ENCODE measurements at regions not wholly inside any gene's neighbourhood (a gene's known extent, or its start where the extent isn't known, plus 50 kb on each side); places are given as distances from the start of the nearest gene placed in this dataset.
"Not testable (repeated sequence)": the region's sequence is repeated elsewhere in the genome, so short reads cannot be mapped to it uniquely, and the experiment has no call there.

DNA sequence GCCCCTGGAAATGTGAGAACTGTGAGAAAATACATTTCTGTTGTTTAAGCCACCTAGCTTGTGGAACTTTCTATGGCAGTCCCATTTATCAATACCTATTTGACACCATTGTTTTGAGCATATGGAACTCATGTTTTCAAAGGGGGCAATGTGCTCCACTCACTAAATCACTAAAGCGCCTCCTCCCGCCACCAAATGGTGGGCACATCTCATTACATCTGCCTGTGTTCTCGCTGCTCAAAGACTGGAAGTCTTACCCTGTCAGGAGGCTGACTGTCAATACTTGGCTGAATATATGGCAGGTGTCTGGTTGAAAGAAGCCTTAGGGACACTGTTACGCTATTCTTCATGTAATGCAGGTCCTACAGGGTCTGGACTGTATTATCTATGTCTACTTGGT is 767.7 kb downstream of the TSN start:
- DNase-seq, result no peak

DNA sequence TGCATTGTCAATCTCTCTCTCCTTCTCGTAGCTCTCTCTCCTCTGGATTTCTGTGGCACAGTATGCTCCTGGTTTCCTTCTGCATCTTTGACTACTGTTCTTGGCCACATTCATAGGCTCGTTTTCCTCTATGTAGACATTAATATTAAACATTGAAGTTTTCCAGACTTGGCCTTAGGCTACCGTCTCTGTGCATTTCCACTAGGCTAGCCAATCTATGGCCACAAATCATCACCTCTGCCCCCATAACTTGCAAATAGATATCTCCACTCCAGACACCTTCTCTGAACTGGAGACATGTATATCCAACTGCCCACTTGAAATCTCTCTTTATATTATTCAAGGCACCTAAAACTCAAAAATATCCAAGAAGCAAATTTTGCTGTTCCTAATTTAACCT is 768.5 kb downstream of the TSN start:
- no peak for DNase-seq

DNA sequence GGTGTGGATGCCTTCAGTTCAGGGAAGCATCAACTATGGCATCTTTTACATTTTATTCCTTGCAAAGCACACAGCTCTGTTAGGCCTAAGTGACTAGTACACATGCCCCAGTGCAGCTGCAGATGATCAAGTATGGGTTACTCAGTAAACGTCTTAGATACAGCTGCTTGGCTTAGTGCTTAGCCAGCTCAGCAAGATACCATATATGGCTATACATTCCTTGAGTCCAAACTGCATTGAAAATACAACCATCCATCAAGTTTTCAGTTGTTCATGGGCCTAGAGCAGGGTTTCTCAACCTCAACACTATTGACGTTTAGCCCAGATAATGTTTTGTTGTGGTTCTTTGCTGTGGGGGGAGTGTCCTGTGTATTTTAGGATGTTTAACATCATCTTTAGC is 769.9 kb downstream of the TSN start:
- DNase-seq, result no peak

DNA sequence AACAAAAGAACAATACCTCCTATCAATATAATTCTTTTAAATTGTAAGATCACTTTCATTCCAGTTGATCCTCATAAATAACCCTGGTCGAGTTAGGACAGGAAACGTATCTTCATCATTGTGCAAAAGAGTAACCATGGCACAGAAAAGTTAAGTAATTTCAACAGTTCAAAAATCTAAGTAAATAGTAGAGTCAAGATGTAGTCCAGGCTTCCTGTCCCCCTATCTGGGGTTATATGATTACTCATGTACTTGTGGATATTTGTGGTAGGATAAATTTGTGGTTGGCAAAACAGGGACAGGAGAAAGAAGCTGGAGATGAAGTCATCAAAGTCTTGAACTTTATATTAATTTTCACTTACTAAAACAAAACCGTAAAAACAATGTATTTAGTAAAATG is 772.6 kb downstream of the TSN start:
- DNase-seq, result no peak

DNA sequence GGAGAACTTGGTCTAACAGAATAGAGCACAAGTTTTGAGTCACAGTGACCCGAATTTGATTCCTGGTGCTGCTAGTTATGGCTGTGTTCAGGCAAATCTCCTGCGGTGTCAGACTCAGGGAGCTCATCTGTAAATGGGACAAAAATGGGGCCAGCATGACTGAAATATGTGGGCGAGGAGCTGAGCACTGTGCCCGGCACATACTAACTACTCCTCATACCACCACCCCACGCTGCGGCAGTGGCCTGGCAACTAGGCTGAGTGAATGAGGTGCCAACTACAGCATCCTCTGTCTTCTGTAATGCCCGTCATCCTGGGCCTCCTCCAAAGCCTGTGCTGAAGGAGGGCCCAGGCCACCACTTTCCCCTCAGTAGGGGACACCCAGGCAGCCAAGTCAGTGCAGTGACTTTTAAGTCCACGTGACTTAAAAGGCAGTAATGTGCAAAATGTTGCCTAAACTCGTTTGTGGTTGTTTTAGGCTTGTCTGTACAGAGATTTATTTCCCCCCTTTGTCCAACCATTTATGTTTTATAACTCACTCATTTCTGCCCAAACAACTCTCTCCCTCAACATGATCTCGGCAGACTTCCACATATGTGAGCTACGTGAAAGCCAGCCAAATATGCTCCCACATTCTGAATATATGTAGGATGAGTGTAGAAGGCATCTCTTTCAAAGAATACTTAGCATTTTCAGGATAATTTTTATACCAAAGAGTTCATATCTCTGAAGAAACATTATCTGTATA is 773.7 kb downstream of the TSN start:
- no peak for DNase-seq

DNA sequence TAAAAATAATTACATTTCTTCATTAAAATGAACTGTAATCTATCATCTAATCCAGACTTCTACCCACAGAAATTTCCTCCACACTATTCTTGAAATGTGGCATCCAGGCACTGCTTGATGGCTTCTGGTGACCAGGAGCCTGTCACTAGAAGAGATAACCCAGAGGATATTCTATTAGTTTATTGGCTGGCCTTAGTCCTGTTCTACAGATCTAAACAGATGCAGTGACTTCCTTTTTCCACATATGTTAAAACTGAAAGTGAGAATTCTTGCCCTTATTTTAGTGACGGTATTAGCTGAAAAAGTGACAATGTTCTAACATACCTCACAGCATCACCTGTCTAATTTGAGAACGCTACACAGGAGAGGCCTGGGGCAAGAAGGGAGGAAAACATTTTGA is 775.4 kb downstream of the TSN start:
- no peak for DNase-seq

DNA sequence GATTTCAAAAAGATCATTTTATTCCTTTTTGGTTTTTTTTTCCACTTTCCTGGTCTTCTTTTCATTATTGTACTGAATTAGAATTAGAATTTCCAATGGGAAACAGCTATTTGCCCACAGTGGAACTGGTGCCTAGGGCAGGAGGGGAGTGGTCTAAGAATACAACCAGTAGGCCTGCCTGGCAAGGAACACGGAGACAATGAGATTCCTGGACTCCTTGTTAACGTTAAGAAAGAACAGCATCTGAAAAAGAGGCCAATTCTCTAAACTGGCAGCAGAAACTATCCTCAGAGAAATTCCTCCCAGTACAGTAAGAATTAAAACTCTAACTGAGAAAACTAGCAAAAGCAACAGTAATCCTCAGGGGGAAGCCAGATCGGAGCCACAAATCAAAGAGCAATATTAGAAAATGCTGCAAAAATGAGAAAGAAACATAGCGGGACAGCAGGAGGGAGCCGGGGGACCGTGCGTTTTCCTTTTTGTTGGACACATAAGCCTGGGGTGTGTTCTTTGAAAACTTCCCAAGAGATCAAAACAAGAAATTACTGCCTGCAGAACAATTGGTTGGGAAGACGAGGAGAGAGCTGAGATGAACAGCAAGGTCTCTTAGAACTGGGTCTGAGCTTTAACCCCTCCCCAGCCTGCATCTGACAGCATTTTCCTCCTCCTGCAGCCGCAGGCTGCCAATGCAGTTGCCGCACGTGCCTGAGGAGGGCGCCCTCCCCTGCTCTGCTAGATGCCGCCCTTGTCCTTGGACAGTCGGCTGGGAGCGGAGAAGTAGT is 776.0 kb downstream of the TSN start:
- peak; percentile 45 for DNase-seq

DNA sequence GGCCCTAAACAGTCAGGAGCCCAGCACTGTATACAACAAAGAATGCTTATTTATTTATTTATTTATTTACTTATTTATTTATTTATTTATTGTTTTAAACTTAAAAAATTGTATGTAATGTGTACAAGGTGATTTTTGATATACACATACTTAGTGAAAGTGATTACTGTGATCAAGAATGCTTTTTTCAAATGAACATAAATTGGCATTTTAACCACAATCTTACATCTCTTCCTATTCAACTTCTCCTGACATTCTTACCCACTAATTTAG is 776.6 kb downstream of the TSN start:
- no peak for DNase-seq

DNA sequence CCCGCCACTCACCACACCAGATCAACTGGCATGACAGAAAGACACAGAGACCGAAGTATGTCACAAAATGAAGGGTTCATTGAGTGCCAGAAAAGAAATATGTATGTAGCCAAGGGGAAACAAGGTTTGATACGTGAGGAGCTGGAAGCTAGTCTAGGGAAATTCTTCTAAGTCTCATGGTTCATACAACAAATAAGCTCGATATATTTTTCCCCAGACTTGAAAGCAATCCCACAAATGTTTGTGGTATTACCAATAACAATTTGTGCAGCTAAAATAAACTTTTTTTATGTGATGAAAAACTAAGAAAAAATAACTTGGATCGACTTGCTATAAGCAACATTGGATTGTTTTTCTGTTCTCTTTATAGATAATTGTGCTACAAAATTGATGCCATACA is 777.0 kb downstream of the TSN start:
- DNase-seq, result no peak

DNA sequence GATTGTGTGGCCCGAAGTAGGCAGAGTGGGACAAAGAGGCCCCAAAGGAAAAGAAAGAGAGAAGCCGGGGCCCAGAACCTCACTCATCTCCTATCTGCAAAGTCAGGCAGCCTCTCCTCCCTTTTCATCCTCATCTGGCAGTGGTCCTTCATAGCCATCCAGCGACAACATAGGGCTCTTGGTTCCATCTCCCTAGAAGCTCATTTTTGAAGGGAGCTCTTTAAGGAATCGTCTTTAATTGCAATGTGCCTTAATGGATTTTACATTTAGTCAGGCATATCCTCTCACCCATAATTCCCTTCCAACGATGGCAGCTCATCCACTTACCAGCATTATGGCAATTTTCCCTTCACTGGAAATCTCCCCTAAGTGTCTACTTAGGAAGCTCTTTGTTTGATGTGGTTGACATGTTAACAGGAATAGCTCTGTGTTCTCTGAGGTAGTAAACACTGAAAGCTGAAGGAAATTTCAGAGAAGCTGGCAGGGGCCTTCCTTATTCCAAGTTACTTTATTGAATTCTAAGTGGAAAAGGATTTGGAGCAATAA is 780.6 kb downstream of the TSN start:
- no peak for DNase-seq

DNA sequence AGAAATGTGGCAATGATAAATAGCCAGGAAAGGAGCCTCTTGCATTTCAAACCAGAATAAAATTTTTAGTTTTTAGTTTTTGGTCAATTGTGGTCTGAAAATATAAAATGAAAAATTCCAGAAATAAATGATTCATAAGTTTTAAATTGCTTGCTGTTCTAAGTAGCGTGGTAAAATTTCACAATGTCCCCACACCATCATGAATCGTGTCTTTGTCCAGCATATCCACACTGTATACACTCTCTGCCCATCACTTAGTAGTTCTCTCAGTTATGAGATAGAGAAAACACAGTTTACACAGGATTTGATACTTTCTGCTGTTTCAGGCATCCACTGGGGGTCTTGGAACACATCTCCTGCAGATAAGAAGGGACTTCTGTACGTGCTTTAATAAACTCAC is 783.9 kb downstream of the TSN start:
- DNase-seq, result no peak

DNA sequence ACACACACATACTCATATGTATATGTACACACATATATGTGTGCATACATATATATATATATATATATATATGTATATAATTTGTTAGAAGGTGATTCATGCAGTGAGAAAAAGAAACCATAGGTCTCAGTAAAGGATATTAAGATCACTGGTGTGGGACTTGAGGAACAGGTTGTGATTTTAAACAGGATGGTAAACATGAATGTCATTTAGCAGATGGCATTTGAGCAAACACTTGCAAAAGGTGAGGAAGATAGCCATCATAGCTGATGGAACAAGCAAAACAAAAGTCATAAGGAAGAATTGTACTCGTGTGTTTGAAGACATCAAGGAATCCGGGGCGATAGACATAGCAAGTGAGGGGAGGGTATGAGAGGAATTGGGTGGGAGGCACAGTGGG is 784.5 kb downstream of the TSN start:
- no peak for DNase-seq

DNA sequence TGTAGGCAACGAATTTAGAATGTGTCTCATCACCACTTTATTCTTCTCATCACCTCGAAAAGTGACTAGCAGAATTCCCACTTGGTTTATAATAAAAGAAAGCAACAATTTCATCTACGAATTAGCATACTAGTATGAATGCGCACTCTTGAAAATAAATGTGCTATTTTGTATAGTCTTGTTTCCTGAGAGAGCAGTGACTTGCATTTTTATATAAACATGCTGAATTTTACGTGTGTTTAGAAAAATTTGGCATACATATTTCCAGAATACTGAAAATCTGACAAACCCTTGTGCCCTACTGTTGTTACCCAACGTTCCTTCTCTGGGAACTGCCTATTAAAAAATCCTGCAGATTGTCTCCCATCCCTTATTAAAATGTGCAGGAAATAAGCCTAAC is 786.8 kb downstream of the TSN start:
- no peak for DNase-seq

DNA sequence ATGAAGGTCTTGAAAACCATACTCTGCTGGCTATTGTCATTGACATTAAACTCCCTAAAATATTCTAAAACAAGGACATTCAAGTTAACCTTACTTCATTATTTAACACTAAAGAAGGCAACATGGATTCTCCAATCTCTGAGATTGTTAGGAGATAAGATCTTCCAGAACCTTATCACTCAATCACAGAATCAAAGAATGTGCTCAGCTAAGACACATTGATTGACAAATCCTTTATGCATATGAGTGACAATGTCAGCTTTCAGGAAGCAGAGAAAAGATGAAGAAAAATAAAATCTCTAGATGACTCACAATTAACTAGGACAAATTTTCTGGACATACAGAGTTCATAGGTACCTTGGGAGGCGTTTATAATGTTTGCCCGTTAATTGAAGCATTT is 787.2 kb downstream of the TSN start:
- DNase-seq, result no peak

DNA sequence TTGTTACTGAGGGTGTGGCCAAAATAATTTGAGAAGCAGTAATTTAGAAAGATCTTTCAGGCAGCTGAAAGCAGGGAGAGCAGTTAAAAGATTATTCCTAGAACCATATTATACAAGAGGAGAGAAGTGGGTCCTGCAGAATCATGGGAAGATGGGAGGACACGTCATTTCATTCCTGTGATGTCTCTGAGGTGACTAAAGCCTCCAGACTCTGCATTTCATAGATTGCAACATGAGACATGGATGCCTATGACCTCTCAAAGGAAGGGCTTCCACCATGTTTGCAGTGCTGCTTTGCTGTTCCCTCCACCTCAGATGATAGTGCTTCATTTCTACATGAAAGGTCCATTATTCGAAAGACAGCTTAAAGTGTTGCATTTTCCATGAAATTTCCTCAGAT is 788.4 kb downstream of the TSN start:
- DNase-seq, result no peak

DNA sequence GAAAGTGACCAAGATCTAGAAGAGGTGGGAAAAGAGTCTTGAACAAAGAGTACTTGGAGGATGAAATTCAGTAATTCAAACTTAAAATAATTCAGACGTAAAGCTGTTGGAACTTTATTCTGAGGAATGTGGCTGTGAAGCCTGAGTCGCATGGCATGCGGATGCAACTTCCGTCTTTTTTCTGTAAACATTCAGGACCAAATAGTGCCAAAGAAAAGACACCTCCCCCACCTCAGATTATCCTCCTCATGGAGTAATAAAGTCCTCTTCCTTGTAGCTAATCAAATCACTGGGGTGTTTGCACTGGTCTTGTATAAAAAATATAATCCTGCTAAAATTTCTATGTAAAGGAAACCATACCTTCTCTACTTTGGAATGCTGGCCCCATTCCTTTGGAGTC is 790.4 kb downstream of the TSN start:
- no peak for DNase-seq

DNA sequence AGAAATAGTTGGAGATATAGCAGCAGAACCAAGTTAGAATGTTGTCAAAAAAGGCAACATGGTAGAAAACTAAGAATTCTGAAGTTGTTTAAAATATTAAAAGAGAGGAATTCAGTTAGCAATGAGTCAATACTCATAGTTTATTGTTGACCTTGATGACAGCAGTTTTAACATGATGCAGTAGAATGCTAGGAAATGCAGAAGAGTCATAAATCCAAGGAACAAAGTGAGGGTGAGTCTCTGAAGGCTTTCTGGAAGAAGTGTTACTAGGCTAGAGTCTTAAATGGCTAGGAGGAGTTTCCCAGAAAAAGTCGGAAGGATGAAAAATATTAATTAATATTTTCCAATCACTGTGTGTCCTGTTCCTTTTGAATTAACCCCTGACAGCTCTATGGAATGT is 807.3 kb downstream of the TSN start:
- no peak for DNase-seq

DNA sequence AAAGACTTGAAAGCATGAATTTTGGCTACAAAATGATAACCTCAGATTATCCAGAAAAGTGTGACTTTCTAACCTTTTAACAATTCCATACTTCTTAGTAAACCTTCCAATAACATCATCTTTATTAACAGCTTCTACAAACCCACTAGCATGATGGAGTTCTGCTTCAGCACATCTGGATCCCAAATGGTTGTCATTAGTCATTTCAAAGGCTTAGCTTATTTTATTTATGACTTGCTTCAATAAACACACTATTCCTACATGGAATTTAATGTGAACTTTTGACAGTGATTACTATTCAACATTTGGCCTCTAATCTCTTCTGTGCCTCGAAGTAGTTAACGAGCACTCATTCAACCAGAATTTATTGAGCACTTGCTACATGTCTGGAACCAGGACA is 808.3 kb downstream of the TSN start:
- DNase-seq, result no peak

DNA sequence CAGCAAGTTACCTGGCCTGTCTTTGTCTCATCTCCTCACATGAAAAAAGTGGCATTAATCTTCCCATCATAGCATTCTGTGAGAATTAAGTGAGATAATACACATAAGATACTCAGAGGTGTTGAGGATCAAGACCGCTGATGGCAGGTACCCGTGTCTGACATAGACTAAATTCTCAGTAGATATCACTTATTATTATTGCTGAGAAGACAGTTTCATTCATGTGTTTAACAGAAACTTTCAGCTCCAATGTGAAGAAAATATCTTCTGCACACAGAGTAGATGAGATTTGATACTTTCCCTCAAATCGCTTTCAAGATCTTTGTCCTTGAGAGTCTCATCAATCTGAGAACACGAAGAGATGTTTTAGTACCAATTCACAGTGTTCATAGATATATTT is 809.4 kb downstream of the TSN start:
- DNase-seq, result no peak

DNA sequence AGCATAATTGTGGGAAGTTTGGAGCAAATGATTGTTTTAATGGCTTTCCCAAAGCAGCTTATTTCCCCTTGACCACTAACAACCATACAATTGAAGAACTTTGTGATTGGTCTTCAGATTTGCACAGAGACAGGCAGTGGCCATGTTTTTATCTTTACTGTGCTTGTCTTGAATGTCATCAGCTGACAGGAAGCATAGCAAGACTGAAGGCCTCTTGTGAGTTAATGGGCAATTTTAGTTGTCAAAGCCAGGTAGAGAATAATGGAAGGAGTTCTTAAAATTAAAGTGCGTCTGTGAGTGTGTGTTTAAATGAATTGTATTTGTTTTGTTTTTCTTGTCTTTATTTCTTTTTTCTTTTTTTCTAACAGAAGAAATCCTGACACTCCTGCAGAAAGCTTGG is 809.9 kb downstream of the TSN start:
- DNase-seq, result no peak

DNA sequence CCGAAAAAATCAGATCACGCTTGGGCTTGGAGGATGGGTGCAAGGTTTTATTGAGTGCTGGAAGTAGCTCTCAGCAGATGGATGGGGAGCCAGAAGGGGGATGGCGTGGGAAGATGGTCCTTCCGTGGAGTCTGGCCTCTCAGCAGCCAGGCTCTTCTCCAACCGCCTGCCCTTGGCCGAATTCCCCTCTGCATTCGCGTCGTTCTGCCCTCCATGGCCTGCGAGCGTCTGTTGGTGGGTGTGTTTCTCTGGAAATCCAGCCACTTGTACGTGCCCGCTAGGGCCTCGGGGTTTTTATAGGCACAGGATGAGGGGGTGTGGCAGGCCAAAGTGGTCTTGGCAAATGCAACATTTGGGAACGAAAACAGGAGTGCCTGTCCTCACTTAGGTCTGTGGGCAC is 815.2 kb downstream of the TSN start:
- DNase-seq, result no peak

DNA sequence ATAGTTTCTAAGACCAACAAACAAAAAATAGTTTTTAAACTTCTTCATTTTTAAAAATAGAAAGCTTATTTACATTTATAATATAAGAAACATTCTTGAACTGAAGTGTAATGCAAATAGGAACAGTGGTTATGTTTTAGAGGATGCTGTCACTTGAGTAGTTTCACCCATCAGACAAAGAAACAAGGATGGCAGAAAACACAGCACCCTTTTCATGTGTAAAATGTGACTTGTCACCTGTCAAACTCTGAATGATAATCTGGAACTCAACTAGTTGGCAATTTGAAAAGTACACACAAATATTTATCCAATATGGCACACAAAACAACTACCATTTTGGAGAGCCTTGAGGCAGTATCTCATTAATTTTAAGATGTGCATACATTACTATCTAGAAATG is 816.0 kb downstream of the TSN start:
- DNase-seq, result not testable (repeated sequence)

DNA sequence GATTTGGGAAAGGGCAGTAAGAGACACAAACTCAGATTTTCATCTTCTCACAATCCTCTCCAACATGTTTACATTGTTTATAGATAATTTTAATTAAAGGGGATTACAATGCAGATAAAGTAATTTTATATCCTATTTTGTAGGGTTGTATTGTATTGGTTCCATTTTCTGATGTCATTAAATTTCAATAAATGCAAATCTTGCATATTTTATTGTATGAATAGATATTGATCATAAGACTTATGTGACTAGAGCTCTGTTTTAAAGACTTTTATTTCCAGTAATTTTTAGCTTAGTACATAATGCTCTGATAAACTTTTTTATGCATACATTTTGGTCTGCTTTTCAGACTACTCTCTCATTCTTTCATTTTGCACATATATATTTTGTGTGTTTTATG is 819.6 kb downstream of the TSN start:
- no peak for DNase-seq

DNA sequence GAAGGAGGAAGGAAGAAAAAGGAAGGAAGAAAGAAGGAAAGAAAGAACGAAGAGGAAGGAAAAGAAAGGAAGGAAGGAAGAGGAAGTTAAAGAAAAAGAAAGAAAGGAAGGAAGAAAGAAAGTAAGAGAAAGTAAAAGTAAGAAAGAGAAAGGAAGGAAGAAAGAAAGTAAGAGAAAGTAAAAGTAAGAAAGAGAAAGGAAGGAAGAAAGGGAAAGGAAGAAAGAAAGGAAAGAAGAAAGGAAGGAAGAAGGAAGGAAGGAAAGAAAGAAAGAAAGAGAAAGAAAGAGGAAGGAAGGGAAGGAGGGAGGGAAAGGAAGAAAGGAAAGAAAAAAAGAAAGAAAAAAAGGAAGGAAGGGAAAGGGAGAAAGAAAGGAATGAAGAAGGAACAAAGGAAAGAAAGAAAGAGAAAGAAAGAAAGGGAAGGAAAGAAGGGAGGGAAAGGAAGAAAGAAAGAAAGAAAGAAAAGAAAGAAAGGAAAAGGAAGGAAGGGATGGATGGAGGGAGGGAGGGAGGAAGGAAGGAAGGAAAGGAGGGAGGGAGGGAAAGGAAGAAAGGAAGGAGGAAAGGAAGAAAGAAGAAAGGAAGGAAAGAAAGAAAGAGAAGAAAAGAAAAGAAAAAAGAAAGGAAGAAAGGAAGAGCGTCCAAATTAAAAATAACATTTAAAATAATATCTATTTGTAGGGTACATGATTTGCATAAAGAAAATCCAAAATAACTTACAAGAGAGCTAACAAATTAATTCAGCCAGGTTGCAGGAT is 827.9 kb downstream of the TSN start:
- no peak for DNase-seq
